Sigmoid colon (tissue), 6 donors: ENCODE measurements at regions not wholly inside any gene's neighbourhood (a gene's known extent, or its start where the extent isn't known, plus 50 kb on each side); places are given as distances from the start of the nearest gene placed in this dataset.

Experiments used
- DNase-seq: peaks from one replicate; pipeline ENCODE4 v3.0.0-alpha.2; 2019
- H3K27ac ChIP-seq, 4 donors: fragments of 200-600 bp; sonication (generic); one replicate each; pipeline ENCODE4 v1.5.1; 2016 to 2019; ENCODE audit warnings: mild to moderate bottlenecking in 1 of 4
- H3K27me3 ChIP-seq, 3 donors: fragments of 200-600 bp; sonication (generic); one replicate each; pipeline ENCODE4 v1.5.1; 2019; ENCODE audit warnings: mild to moderate bottlenecking in 1 of 3
- H3K36me3 ChIP-seq, 4 donors: fragments of 200-600 bp; sonication (generic); one replicate each; pipeline ENCODE4 v1.5.1; 2016 to 2019
- H3K4me1 ChIP-seq, 4 donors: fragments of 200-600 bp; sonication (generic); one replicate each; pipeline ENCODE4 v1.5.1; 2017 to 2019
- H3K4me3 ChIP-seq, 4 donors: fragments of 200-600 bp; sonication (generic); one replicate each; pipeline ENCODE4 v1.5.1; 2017 to 2019; ENCODE audit warnings: mild to moderate bottlenecking in 2 of 4, moderate library complexity in 1 of 4
- H3K9me3 ChIP-seq, 4 donors: fragments of 200-600 bp in 3 of 4; sonication (generic) in 3 of 4; one replicate each; pipeline versions ENCODE4 v1.5.1 to v1.6.1; 2013 to 2019
- CTCF ChIP-seq, 4 experiments: fragments of 450-650 bp in 3 of 4; fragments of 200-600 bp in 1 of 4; IDR thresholded peaks; one replicate each; pipeline ENCODE4 v1.5.1; 2016 to 2019; ENCODE audit warnings: antibody characterized with exemption in 4 of 4, mild to moderate bottlenecking in 3 of 4, moderate library complexity in 2 of 4
- EP300 ChIP-seq, 4 donors: sonication (generic); formaldehyde crosslinking; IDR thresholded peaks; one replicate each; pipeline ENCODE4 v1.6.1; 2017; ENCODE audit warnings: antibody characterized with exemption in 4 of 4
- POLR2A ChIP-seq, 2 donors: fragments of 450-650 bp; IDR thresholded peaks; one replicate each; pipeline ENCODE4 v1.6.1; 2016; ENCODE audit warnings: antibody characterized with exemption in 2 of 2, mild to moderate bottlenecking in 2 of 2, moderate library complexity in 2 of 2
- POLR2AphosphoS5 ChIP-seq, 4 donors: sonication (generic); formaldehyde crosslinking; IDR thresholded peaks; one replicate each; pipeline ENCODE4 v1.6.1; 2017; ENCODE audit warnings: antibody characterized with exemption in 4 of 4
- WGBS, 2 donors: extraction: QIAGEN DNeasy Blood & Tissue Kit; methylation state at CpG; one replicate each; pipeline ENCODE4 v1.1.7; 2013; 5-methylcytosine and 5-hydroxymethylcytosine counted together
- intact Hi-C: fragments of 100-400 bp; cut with DNase I; formaldehyde crosslinking; loops from one replicate; pipeline ENCODE4 v1.15.1; 2023
- donor health status: healthy with polysubstance abuse.
- donor health status: healthy.

DNA sequence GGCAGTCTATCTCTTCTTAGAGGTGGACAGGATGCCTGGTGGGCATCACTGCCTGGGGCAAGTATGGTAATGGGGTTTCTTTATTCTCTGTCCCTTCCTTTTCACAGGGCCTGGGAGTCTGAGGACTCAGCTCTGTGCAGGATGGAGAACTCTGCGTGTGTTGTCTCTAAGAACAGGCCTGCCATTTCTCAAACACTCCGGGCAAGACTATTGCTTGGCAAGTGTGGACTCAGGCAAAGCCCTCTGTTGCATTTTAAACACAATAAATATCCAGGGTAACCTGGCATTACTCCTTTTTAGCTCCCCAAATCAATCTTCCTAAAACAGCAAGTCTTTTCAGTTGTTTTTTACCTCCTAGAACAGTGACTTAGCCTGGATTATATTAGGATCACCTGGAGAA lies 185.1 kb upstream of the ROPN1 start:
- 70 to 80% methylated on average over 2 of the region's 2 CpGs for WGBS, 2 donors
- Histone ChIP-seq H3K27ac (peak overlapping the region in 1 of 4 donors; percentile 24), H3K36me3 (no peaks in the 10 kb centered on the region), H3K4me3 (no peak overlapping the region), H3K27me3 (no peaks in the 10 kb centered on the region), H3K4me1 (peaks cover 0 to 34% (median 11%) of the 10 kb centered on the region in 4 donors), H3K9me3 (no peaks in the 10 kb centered on the region)
- no peak for DNase-seq
- intact Hi-C loops, result no loop called here
- no peak for TF ChIP-seq CTCF (IDR thresholded peaks at IDR 0.05)
- TF ChIP-seq POLR2AphosphoS5 (IDR thresholded peaks at IDR 0.05), result peak in 2 of 4 donors; percentile 27 to 70
- TF ChIP-seq EP300 (IDR thresholded peaks at IDR 0.05), result no peak

GRCh38 chr3:124178531-124178930 lies 186.6 kb upstream of the ROPN1 start:
- intact Hi-C loops, result no loop called here
- peaks cover 0 to 34% (median 11%) of the 10 kb centered on the region in 4 donors for H3K4me1 ChIP-seq
- no peak for TF ChIP-seq POLR2AphosphoS5 (IDR thresholded peaks at IDR 0.05)
- no peak for TF ChIP-seq POLR2A (IDR thresholded peaks at IDR 0.05)
- TF ChIP-seq CTCF (IDR thresholded peaks at IDR 0.05), result no peak
- no peak for TF ChIP-seq EP300 (IDR thresholded peaks at IDR 0.05)
- H3K9me3 ChIP-seq, result no peaks in the 10 kb centered on the region
- no peak overlapping the region for H3K4me3 ChIP-seq
- no peak for DNase-seq
- H3K27me3 ChIP-seq, result no peaks in the 10 kb centered on the region
- no peaks in the 10 kb centered on the region for H3K36me3 ChIP-seq
- no peak overlapping the region for H3K27ac ChIP-seq
- 93 to 96% methylated on average over 3 of the region's 3 CpGs for WGBS, 2 donors

DNA sequence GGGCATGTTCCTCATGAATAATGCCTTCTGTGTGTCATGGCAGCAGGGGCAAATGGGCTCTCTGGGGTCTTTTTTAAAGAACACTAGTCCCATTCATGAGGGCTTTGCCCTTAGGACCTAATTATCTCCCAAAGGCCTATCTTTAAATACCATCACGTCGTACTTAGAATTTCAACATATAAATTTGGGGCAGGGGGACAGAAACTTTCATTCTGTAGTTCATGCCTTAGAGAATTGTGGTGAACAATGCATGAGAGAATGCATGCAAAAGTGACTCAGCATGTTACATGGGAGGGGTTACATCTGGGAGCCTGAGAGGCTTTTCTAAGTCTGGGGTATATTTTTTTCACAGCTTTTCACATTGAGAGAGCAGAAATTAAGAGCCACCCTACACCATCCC lies 208.5 kb upstream of the ROPN1 start:
- WGBS, 2 donors, result 91 to 93% methylated on average over 2 of the region's 2 CpGs
- no peak overlapping the region for H3K27ac ChIP-seq
- TF ChIP-seq EP300 (IDR thresholded peaks at IDR 0.05) (no peak), CTCF (IDR thresholded peaks at IDR 0.05) (no peak), POLR2A (IDR thresholded peaks at IDR 0.05) (no peak), POLR2AphosphoS5 (IDR thresholded peaks at IDR 0.05) (no peak)
- no peaks in the 10 kb centered on the region for H3K36me3 ChIP-seq
- H3K4me3 ChIP-seq, result no peak overlapping the region
- intact Hi-C loops, result no loop called here
- H3K4me1 ChIP-seq, result peaks cover 0 to 18% (median 13%) of the 10 kb centered on the region in 4 donors
- no peaks in the 10 kb centered on the region for H3K27me3 ChIP-seq
- no peak for DNase-seq
- no peaks in the 10 kb centered on the region for H3K9me3 ChIP-seq

GRCh38 chr3:124201226-124201625 lies 209.3 kb upstream of the ROPN1 start:
- H3K27ac ChIP-seq, result no peak overlapping the region
- H3K27me3 ChIP-seq, result no peaks in the 10 kb centered on the region
- peaks cover 0 to 18% (median 13%) of the 10 kb centered on the region in 4 donors for H3K4me1 ChIP-seq
- H3K4me3 ChIP-seq, result no peak overlapping the region
- DNase-seq, result no peak
- intact Hi-C loops, result no loop called here
- H3K36me3 ChIP-seq, result no peaks in the 10 kb centered on the region
- TF ChIP-seq POLR2A (IDR thresholded peaks at IDR 0.05), result no peak
- no peak for TF ChIP-seq CTCF (IDR thresholded peaks at IDR 0.05)
- TF ChIP-seq POLR2AphosphoS5 (IDR thresholded peaks at IDR 0.05), result no peak
- TF ChIP-seq EP300 (IDR thresholded peaks at IDR 0.05), result no peak
- H3K9me3 ChIP-seq, result no peaks in the 10 kb centered on the region
- WGBS, 2 donors, result 84 to 85% methylated on average over 3 of the region's 3 CpGs

- Histone ChIP-seq H3K9me3 (no peaks in the 10 kb centered on the region), H3K36me3 (no peaks in the 10 kb centered on the region), H3K4me3 (no peak overlapping the region), H3K27ac (no peak overlapping the region), H3K27me3 (no peaks in the 10 kb centered on the region), H3K4me1 (peaks cover 0 to 18% (median 13%) of the 10 kb centered on the region in 4 donors)
- DNase-seq, result peak; percentile 70
- intact Hi-C loops, result no loop called here
- WGBS, 2 donors, result 41 to 49% methylated on average over 2 of the region's 2 CpGs
- peak in 2 of 4 donors; percentile 22 to 24 for TF ChIP-seq POLR2AphosphoS5 (IDR thresholded peaks at IDR 0.05)
- TF ChIP-seq CTCF (IDR thresholded peaks at IDR 0.05), result no peak
These were observed 209.9 kb upstream of the ROPN1 start for GRCh38 chr3:124201786-124202185.
